ENCODE measurements at regions not wholly inside any gene's neighbourhood (a gene's known extent, or its start where the extent isn't known, plus 50 kb on each side); places are given as distances from the start of the nearest gene placed in this dataset.

- H3K27ac ChIP-seq = no peak overlapping the region
- no peak overlapping the region for H3K4me3 ChIP-seq
- ATAC-seq = no peak
- H3K27me3 ChIP-seq = no peaks in the 10 kb centered on the region
- H3K36me3 ChIP-seq = no peaks in the 10 kb centered on the region
- no peaks in the 10 kb centered on the region for H3K4me1 ChIP-seq
- no peak for TF ChIP-seq EP300 (IDR thresholded peaks at IDR 0.05)
- no peak for TF ChIP-seq POLR2AphosphoS5 (IDR thresholded peaks at IDR 0.05)
- TF ChIP-seq POLR2A (IDR thresholded peaks at IDR 0.05) = no peak
- no peak for TF ChIP-seq CTCF (IDR thresholded peaks at IDR 0.05)
- WGBS, 2 donors (ENCODE audit: low coverage in 1 of 2) = 86 to 100% methylated on average over 1 to 3 of the region's 3 CpGs
- H3K9me3 ChIP-seq = peaks cover 0 to 8% (median 0%) of the 10 kb centered on the region in 3 donors
Observed at GRCh38 chr6:63426844-63427243, 107.1 kb upstream of the LGSN start.

- TF ChIP-seq POLR2A (IDR thresholded peaks at IDR 0.05) = no peak
- TF ChIP-seq CTCF (IDR thresholded peaks at IDR 0.05) = no peak
- no peak for TF ChIP-seq POLR2AphosphoS5 (IDR thresholded peaks at IDR 0.05)
- no peak for TF ChIP-seq EP300 (IDR thresholded peaks at IDR 0.05)
- ATAC-seq = no peak
- 72 to 85% methylated on average over 2 of the region's 2 CpGs for WGBS, 2 donors (ENCODE audit: low coverage in 1 of 2)
- Histone ChIP-seq H3K36me3 (no peaks in the 10 kb centered on the region), H3K4me1 (no peaks in the 10 kb centered on the region), H3K27me3 (no peaks in the 10 kb centered on the region), H3K9me3 (peaks cover 0 to 3% (median 0%) of the 10 kb centered on the region in 3 donors), H3K4me3 (no peak overlapping the region), H3K27ac (no peak overlapping the region)
Observed at GRCh38 chr6:63427951-63428350, 108.2 kb upstream of the LGSN start.

GRCh38 chr6:63430985-63431519, 111.3 kb upstream of the LGSN start:
- Histone ChIP-seq H3K9me3 (no peaks in the 10 kb centered on the region), H3K4me1 (no peaks in the 10 kb centered on the region), H3K4me3 (no peak overlapping the region), H3K27ac (no peak overlapping the region), H3K36me3 (no peaks in the 10 kb centered on the region), H3K27me3 (no peaks in the 10 kb centered on the region)
- 76 to 89% methylated on average over 2 of the region's 2 CpGs for WGBS, 2 donors (ENCODE audit: low coverage in 1 of 2)
- no peak for ATAC-seq
- no peak for TF ChIP-seq EP300 (IDR thresholded peaks at IDR 0.05)
- no peak for TF ChIP-seq POLR2AphosphoS5 (IDR thresholded peaks at IDR 0.05)
- TF ChIP-seq POLR2A (IDR thresholded peaks at IDR 0.05) = no peak
- TF ChIP-seq CTCF (IDR thresholded peaks at IDR 0.05) = no peak

- 67 to 89% methylated on average over 3 of the region's 3 CpGs for WGBS, 2 donors (ENCODE audit: low coverage in 1 of 2)
- Histone ChIP-seq H3K36me3 (no peaks in the 10 kb centered on the region), H3K27ac (no peak overlapping the region), H3K4me3 (no peak overlapping the region), H3K4me1 (no peaks in the 10 kb centered on the region), H3K27me3 (no peaks in the 10 kb centered on the region), H3K9me3 (no peaks in the 10 kb centered on the region)
- no peak for ATAC-seq
- TF ChIP-seq EP300 (IDR thresholded peaks at IDR 0.05) = no peak
Observed at GRCh38 chr6:63434943-63435342, 115.2 kb upstream of the LGSN start.

- no peaks in the 10 kb centered on the region for H3K36me3 ChIP-seq
- TF ChIP-seq CTCF (IDR thresholded peaks at IDR 0.05) (no peak), POLR2A (IDR thresholded peaks at IDR 0.05) (no peak), POLR2AphosphoS5 (IDR thresholded peaks at IDR 0.05) (no peak), EP300 (IDR thresholded peaks at IDR 0.05) (no peak)
- H3K27ac ChIP-seq = no peak overlapping the region
- H3K27me3 ChIP-seq = no peaks in the 10 kb centered on the region
- no peaks in the 10 kb centered on the region for H3K9me3 ChIP-seq
- ATAC-seq = no peak
- no peaks in the 10 kb centered on the region for H3K4me1 ChIP-seq
- WGBS, 2 donors (ENCODE audit: low coverage in 1 of 2) = 66 to 70% methylated on average over 2 of the region's 2 CpGs
- no peak overlapping the region for H3K4me3 ChIP-seq
Observed at GRCh38 chr6:63436356-63436755, 116.6 kb upstream of the LGSN start.
